Stomach (tissue), 8 donors: ENCODE measurements at regions not wholly inside any gene's neighbourhood (a gene's known extent, or its start where the extent isn't known, plus 50 kb on each side); places are given as distances from the start of the nearest gene placed in this dataset.

Experiments
- DNase-seq, 2 donors: peaks; one replicate each; pipeline versions ENCODE4 v3.0.0 to v3.0.0-alpha.2; 2013 to 2019
- H3K27ac ChIP-seq, 5 donors: fragments of 200-600 bp in 4 of 5; sonication (generic) in 4 of 5; one replicate each; pipeline ENCODE4 v1.5.1; 2013 to 2019; ENCODE audit warnings: mild to moderate bottlenecking in 1 of 5, moderate library complexity in 1 of 5
- H3K27me3 ChIP-seq, 3 donors: fragments of 200-600 bp; sonication (generic); one replicate each; pipeline ENCODE4 v1.5.1; 2017 to 2019; ENCODE audit warnings: mixed run types in 1 of 3
- H3K36me3 ChIP-seq, 4 donors: fragments of 200-600 bp; sonication (generic); 1 replicate in 3 of 4; 2 replicates in 1 of 4; pipeline ENCODE4 v1.5.1; 2016 to 2019
- H3K4me1 ChIP-seq, 4 donors: fragments of 200-600 bp; sonication (generic); one replicate each; pipeline ENCODE4 v1.5.1; 2016 to 2019
- H3K4me3 ChIP-seq, 4 donors: fragments of 200-600 bp; sonication (generic) in 3 of 4; one replicate each; pipeline ENCODE4 v1.5.1; 2016 to 2019; ENCODE audit warnings: mild to moderate bottlenecking in 1 of 4
- H3K9me3 ChIP-seq, 4 donors: fragments of 200-600 bp; sonication (generic); one replicate each; pipeline ENCODE4 v1.5.1; 2016 to 2019
- CTCF ChIP-seq, 7 experiments: fragments of 450-650 bp in 4 of 7; fragments of 200-600 bp in 3 of 7; sonication (generic) in 3 of 7; IDR thresholded peaks; one replicate each; pipeline ENCODE4 v1.5.1; 2016 to 2019; ENCODE audit warnings: antibody characterized with exemption in 7 of 7, control low read depth in 2 of 7, mild to moderate bottlenecking in 1 of 7
- EP300 ChIP-seq: sonication (generic); formaldehyde crosslinking; IDR thresholded peaks from one replicate; pipeline ENCODE4 v1.6.1; 2017; ENCODE audit warnings: antibody characterized with exemption
- POLR2A ChIP-seq, 4 donors: fragments of 450-650 bp; IDR thresholded peaks; one replicate each; pipeline ENCODE4 v1.6.1; 2016; ENCODE audit warnings: antibody characterized with exemption in 4 of 4, control low read depth in 2 of 4, mild to moderate bottlenecking in 1 of 4, moderate library complexity in 1 of 4
- POLR2AphosphoS5 ChIP-seq, 3 donors: sonication (generic); formaldehyde crosslinking; IDR thresholded peaks; one replicate each; pipeline ENCODE4 v1.6.1; 2016; ENCODE audit warnings: antibody characterized with exemption in 3 of 3
- WGBS, 5 donors: extraction: QIAGEN DNeasy Blood & Tissue Kit in 3 of 5; methylation state at CpG; one replicate each; pipeline versions ENCODE4 v1.1.5 to v1.1.7; 2013 to 2018; 5-methylcytosine and 5-hydroxymethylcytosine counted together
- intact Hi-C: fragments of 100-400 bp; cut with DNase I; formaldehyde crosslinking; loops from one replicate; pipeline ENCODE4 v1.15.1; 2023; ENCODE audit warnings: low total_unique reads
- donor health status: healthy with polysubstance abuse.
- donor health status: Bipolar disorder and iron deficiency.
- donor health status: healthy.

GRCh38 chr3:182533394-182533793, 259.9 kb upstream of the ATP11B start:
- TF ChIP-seq POLR2A (IDR thresholded peaks at IDR 0.05) = no peak
- TF ChIP-seq POLR2AphosphoS5 (IDR thresholded peaks at IDR 0.05) = no peak
- TF ChIP-seq EP300 = no peak
- TF ChIP-seq CTCF (IDR thresholded peaks at IDR 0.05) = no peak
- 42 to 53% (median 46%) methylated on average over 2 of the region's 2 CpGs for WGBS, 5 donors
- intact Hi-C loops = no loop called here

GRCh38 chr3:182544542-182544941, 248.8 kb upstream of the ATP11B start:
- H3K27ac ChIP-seq = no peak overlapping the region
- intact Hi-C loops = no loop called here
- H3K9me3 ChIP-seq = no peaks in the 10 kb centered on the region
- TF ChIP-seq EP300 (no peak), CTCF (IDR thresholded peaks at IDR 0.05) (no peak), POLR2AphosphoS5 (IDR thresholded peaks at IDR 0.05) (no peak), POLR2A (IDR thresholded peaks at IDR 0.05) (no peak)
- no peaks in the 10 kb centered on the region for H3K4me1 ChIP-seq
- WGBS, 5 donors = 53 to 90% (median 79%) methylated on average over 4 to 5 of the region's 5 CpGs
- no peaks in the 10 kb centered on the region for H3K27me3 ChIP-seq
- no peak overlapping the region for H3K4me3 ChIP-seq
- no peak for DNase-seq
- H3K36me3 ChIP-seq = no peaks in the 10 kb centered on the region

More at GRCh38 chr3:182533394-182533793, 259.9 kb upstream of the ATP11B start:
- Histone ChIP-seq H3K4me1 (no peaks in the 10 kb centered on the region), H3K27me3 (no peaks in the 10 kb centered on the region), H3K9me3 (no peaks in the 10 kb centered on the region), H3K36me3 (no peaks in the 10 kb centered on the region), H3K27ac (no peak overlapping the region), H3K4me3 (no peak overlapping the region)
- peak; percentile 32 to 36 for DNase-seq

GRCh38 chr3:182562274-182562673, 231.0 kb upstream of the ATP11B start:
- Histone ChIP-seq H3K9me3 (peaks cover 0 to 18% (median 10%) of the 10 kb centered on the region in 4 donors), H3K4me3 (no peak overlapping the region), H3K27me3 (no peaks in the 10 kb centered on the region), H3K27ac (no peak overlapping the region), H3K36me3 (no peaks in the 10 kb centered on the region), H3K4me1 (no peaks in the 10 kb centered on the region)
- TF ChIP-seq POLR2A (IDR thresholded peaks at IDR 0.05) (no peak), EP300 (no peak), CTCF (IDR thresholded peaks at IDR 0.05) (no peak), POLR2AphosphoS5 (IDR thresholded peaks at IDR 0.05) (no peak)
- intact Hi-C loops = no loop called here
- WGBS, 5 donors = 79 to 97% (median 87%) methylated on average over 2 of the region's 2 CpGs
- no peak for DNase-seq

- Histone ChIP-seq H3K9me3 (no peaks in the 10 kb centered on the region), H3K27ac (no peak overlapping the region), H3K27me3 (no peaks in the 10 kb centered on the region), H3K4me3 (no peak overlapping the region), H3K36me3 (no peaks in the 10 kb centered on the region), H3K4me1 (no peaks in the 10 kb centered on the region)
- no peak for DNase-seq
- intact Hi-C loops = no loop called here
- WGBS, 5 donors = 74 to 79% (median 76%) methylated on average over 6 of the region's 6 CpGs
- no peak for TF ChIP-seq CTCF (IDR thresholded peaks at IDR 0.05)
- TF ChIP-seq POLR2A (IDR thresholded peaks at IDR 0.05) = no peak
- no peak for TF ChIP-seq EP300
- TF ChIP-seq POLR2AphosphoS5 (IDR thresholded peaks at IDR 0.05) = no peak
Measured at GRCh38 chr3:182565916-182566796, 227.1 kb upstream of the ATP11B start.
